K562 (cell line): ENCODE measurements at regions not wholly inside any gene's neighbourhood (a gene's known extent, or its start where the extent isn't known, plus 50 kb on each side); places are given as distances from the start of the nearest gene placed in this dataset.

ENCODE experiments used
- JUNB ChIP-seq: fragments of 450-650 bp; formaldehyde crosslinking; conservative IDR thresholded peaks from 2 replicates; pipeline ENCODE4 v1.4.0; 2020; ENCODE audit warnings: mild to moderate bottlenecking
- POLR2A ChIP-seq: fragments of 450-650 bp; conservative IDR thresholded peaks from 2 replicates; pipeline ENCODE4 v1.6.1; 2016
- SRSF9 ChIP-seq: fragments of 200-400 bp; formaldehyde crosslinking; IDR thresholded peaks from 2 replicates; pipeline ENCODE4 v1.6.1; 2017; ENCODE audit warnings: low read depth, low read length, borderline replicate concordance
- ZNF384 ChIP-seq: IDR thresholded peaks from 2 replicates; pipeline ENCODE4 v1.6.1; 2012; ENCODE audit warnings: low read depth, low read length, improper control_type of control experiment

- no peak for TF ChIP-seq SRSF9
- TF ChIP-seq JUNB (CRISPR knock-in tag), result no peak
- no peak for TF ChIP-seq POLR2A
- no peak for TF ChIP-seq ZNF384
These were observed 510.0 kb downstream of the CETN3 start for GRCh38 chr5:89899559-89899958.
